ENCODE measurements at regions not wholly inside any gene's neighbourhood (a gene's known extent, or its start where the extent isn't known, plus 50 kb on each side); places are given as distances from the start of the nearest gene placed in this dataset.
"Not testable (repeated sequence)": the region's sequence is repeated elsewhere in the genome, so short reads cannot be mapped to it uniquely, and the experiment has no call there.

GRCh38 chr14:85873006-85873405 lies 343.1 kb downstream of the FLRT2 start:
- no peaks in the 10 kb centered on the region for H3K4me1 Mint-ChIP-seq
- peaks cover 3% of the 10 kb centered on the region for H3K9me3 Mint-ChIP-seq
- no peak overlapping the region for H3K27ac Mint-ChIP-seq
- ATAC-seq (no peak), DNase-seq (no peak)
- H3K27me3 Mint-ChIP-seq: no peaks in the 10 kb centered on the region
- H3K4me3 Mint-ChIP-seq: no peak overlapping the region
- no peaks in the 10 kb centered on the region for H3K36me3 Mint-ChIP-seq (ENCODE audit: low read depth)

DNA sequence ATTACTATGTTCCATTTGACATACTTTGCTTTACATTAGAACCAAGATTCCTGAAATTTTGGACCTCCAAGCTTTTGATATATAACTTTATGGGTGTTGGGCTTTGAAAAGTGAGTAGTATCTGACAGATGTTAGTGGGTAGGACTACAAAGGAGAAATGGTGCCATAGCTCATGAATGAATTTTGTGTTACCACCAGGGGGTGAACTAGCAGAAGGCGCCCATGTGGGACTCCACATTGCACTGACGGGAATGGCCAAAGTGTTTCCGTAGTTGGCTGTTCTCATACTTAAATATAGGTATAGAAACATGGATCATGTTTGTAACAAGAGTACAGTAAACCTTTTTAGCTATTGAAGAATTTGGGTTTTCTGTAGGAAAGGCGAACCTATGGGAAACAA lies 337.5 kb downstream of the FLRT2 start:
- no peaks in the 10 kb centered on the region for H3K27me3 Mint-ChIP-seq
- no peak for DNase-seq
- H3K9me3 Mint-ChIP-seq: peaks cover 4% of the 10 kb centered on the region
- no peak overlapping the region for H3K4me3 Mint-ChIP-seq
- H3K36me3 Mint-ChIP-seq (ENCODE audit: low read depth): no peaks in the 10 kb centered on the region
- no peak overlapping the region for H3K27ac Mint-ChIP-seq
- no peaks in the 10 kb centered on the region for H3K4me1 Mint-ChIP-seq
- no peak for ATAC-seq

DNA sequence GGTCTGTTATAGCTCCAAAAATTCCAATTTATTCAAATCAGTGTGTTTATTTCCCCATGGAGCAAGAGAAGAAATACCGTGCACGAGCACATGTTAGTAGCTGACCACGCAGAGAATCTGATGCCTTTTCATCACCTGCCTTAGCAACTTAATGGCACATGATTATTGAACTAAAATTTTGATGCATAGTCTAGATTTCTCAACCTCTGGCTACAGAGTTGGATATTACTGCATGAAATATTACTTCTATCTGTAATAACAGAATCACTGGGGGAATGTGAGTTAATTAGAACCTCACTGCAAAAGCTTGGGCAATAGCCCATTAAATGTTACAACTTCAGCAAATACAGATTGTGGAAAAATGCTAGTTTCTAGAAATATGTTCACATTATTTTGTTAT lies 335.8 kb downstream of the FLRT2 start:
- Mint-ChIP-seq H3K4me3 (no peak overlapping the region), H3K27ac (no peak overlapping the region), H3K4me1 (no peaks in the 10 kb centered on the region), H3K9me3 (peaks cover 4% of the 10 kb centered on the region), H3K36me3 (ENCODE audit: low read depth) (no peaks in the 10 kb centered on the region), H3K27me3 (no peaks in the 10 kb centered on the region)
- DNase-seq (no peak), ATAC-seq (no peak)

GRCh38 chr14:85858634-85859033 lies 328.7 kb downstream of the FLRT2 start:
- no peak for DNase-seq
- no peak for ATAC-seq

DNA sequence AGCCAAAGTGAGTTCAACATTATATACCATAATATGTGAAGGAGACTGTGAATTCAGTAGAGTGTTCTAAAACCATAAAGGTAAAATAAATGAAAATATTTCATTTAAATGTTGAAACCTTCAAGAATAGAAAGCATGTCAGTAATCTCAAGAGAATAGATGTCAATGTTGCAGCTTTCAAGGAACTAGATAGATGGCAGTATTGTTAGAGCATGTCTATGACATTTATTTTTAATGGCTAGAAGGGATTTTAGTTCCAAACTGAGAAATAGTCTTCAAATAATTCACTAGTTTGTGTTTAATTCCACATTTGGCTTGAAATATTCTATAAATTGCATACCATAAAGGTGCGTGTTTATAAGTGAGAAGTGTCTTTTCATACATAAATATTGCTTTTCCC lies 326.5 kb downstream of the FLRT2 start:
- H3K36me3 Mint-ChIP-seq (ENCODE audit: low read depth): no peaks in the 10 kb centered on the region
- no peaks in the 10 kb centered on the region for H3K27me3 Mint-ChIP-seq
- DNase-seq: no peak
- no peak for ATAC-seq
- no peaks in the 10 kb centered on the region for H3K9me3 Mint-ChIP-seq
- no peaks in the 10 kb centered on the region for H3K4me1 Mint-ChIP-seq
- no peak overlapping the region for H3K27ac Mint-ChIP-seq
- no peak overlapping the region for H3K4me3 Mint-ChIP-seq

More at GRCh38 chr14:85858634-85859033, 328.7 kb downstream of the FLRT2 start:
- no peak overlapping the region for H3K4me3 Mint-ChIP-seq
- H3K9me3 Mint-ChIP-seq: no peaks in the 10 kb centered on the region
- H3K4me1 Mint-ChIP-seq: no peaks in the 10 kb centered on the region
- no peaks in the 10 kb centered on the region for H3K27me3 Mint-ChIP-seq
- no peak overlapping the region for H3K27ac Mint-ChIP-seq
- H3K36me3 Mint-ChIP-seq (ENCODE audit: low read depth): no peaks in the 10 kb centered on the region

DNA sequence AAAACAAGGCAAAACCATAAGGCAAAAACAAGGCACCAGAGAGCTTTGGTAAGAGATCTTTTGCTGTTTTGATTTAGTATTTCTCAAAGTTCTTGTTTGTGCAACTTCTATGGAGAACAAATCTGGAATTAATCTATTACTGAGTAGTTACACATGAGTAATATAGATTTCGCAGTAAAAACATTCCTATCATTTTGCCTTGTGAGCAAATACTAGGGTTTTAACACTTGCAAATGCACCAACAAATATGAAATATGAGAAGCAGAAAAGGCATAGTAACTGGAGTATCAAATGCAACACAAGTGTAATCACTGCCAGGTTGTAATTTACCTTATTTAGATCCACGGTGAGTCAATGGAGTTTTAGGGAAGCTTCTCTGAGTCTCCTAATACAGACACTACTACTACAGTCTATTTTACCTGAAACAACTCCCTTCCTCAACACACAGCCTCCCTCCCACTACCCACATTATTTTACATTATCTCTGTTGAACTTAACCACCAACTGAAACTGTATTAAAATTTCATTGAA lies 324.1 kb downstream of the FLRT2 start:
- ATAC-seq (no peak), DNase-seq (no peak)
- H3K4me1 Mint-ChIP-seq: no peaks in the 10 kb centered on the region
- no peaks in the 10 kb centered on the region for H3K27me3 Mint-ChIP-seq
- no peaks in the 10 kb centered on the region for H3K9me3 Mint-ChIP-seq
- H3K36me3 Mint-ChIP-seq (ENCODE audit: low read depth): no peaks in the 10 kb centered on the region
- H3K4me3 Mint-ChIP-seq: no peak overlapping the region
- H3K27ac Mint-ChIP-seq: no peak overlapping the region

DNA sequence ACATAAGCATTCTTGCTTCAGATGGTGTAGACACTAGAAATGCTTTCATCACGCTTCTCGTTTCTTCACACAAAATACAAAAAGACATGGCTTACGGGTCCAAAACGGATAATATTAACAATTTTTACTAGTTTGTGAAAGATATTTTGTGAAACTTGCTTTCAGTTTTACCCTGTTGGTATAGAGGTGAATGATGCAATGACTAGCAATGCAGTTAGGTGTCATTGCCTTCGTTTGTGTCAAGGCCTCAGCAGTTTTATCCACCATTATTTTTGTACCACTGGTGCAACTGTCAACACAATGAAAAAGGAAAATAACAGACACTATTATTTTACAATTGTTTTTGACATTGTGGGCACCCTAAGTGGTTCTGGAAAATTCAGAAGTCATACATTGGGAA lies 323.0 kb downstream of the FLRT2 start:
- Mint-ChIP-seq H3K36me3 (ENCODE audit: low read depth) (no peaks in the 10 kb centered on the region), H3K4me1 (no peaks in the 10 kb centered on the region), H3K9me3 (no peaks in the 10 kb centered on the region), H3K27ac (no peak overlapping the region), H3K4me3 (no peak overlapping the region), H3K27me3 (no peaks in the 10 kb centered on the region)
- no peak for DNase-seq
- no peak for ATAC-seq

DNA sequence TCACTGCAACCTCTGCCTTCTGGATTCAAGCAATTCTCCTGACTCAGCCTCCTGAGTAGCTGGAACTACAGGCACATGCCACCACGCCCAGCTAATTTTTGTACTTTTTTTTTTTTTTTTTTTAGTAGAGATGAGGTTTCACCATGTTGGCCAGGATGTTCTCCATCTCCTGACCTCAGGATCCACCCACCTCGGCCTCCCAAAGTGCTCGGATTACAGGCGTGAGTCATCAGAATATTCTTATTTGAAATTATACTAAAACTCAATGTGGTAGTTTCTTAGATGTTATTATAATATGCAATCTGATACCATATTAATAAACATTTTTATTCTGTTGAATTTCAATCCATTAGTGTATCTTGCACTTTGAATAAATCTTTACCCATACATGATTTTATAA lies 322.2 kb downstream of the FLRT2 start:
- H3K27ac Mint-ChIP-seq; ATAC-seq; H3K9me3 Mint-ChIP-seq; H3K4me3 Mint-ChIP-seq; H3K4me1 Mint-ChIP-seq; H3K36me3 Mint-ChIP-seq (ENCODE audit: low read depth); DNase-seq; H3K27me3 Mint-ChIP-seq: not testable (repeated sequence)

GRCh38 chr14:85830549-85830948 lies 300.6 kb downstream of the FLRT2 start:
- not testable (repeated sequence) for H3K27ac Mint-ChIP-seq, H3K9me3 Mint-ChIP-seq

DNA sequence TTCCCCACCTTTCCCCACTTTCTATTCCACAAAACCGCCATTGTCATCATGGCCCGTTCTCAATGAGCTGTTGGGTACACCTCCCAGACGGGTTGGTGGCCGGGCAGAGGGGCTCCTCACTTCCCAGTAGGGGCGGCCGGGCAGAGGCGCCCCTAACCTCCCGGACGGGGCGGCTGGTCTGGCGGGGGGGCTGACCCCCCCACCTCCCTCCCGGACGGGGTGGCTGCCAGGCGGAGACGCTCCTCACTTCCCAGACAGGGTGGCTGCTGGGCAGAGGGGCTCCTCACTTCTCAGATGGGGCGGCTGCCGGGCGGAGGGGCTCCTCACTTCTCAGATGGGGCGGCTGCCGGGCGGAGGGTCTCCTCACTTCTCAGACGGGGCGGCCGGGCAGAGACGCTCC lies 299.7 kb downstream of the FLRT2 start:
- H3K4me1 Mint-ChIP-seq; H3K4me3 Mint-ChIP-seq; ATAC-seq; H3K9me3 Mint-ChIP-seq; H3K27me3 Mint-ChIP-seq; DNase-seq; H3K36me3 Mint-ChIP-seq (ENCODE audit: low read depth); H3K27ac Mint-ChIP-seq: not testable (repeated sequence)

More at GRCh38 chr14:85830549-85830948, 300.6 kb downstream of the FLRT2 start:
- not testable (repeated sequence) for H3K4me1 Mint-ChIP-seq; H3K4me3 Mint-ChIP-seq; ATAC-seq; DNase-seq; H3K27me3 Mint-ChIP-seq; H3K36me3 Mint-ChIP-seq (ENCODE audit: low read depth)

- Mint-ChIP-seq H3K4me3 (no peak overlapping the region), H3K27me3 (no peaks in the 10 kb centered on the region), H3K27ac (no peak overlapping the region), H3K4me1 (no peaks in the 10 kb centered on the region), H3K9me3 (no peaks in the 10 kb centered on the region), H3K36me3 (ENCODE audit: low read depth) (no peaks in the 10 kb centered on the region)
- DNase-seq (no peak), ATAC-seq (no peak)
Measured at GRCh38 chr14:85824526-85824925, 294.6 kb downstream of the FLRT2 start.

DNA sequence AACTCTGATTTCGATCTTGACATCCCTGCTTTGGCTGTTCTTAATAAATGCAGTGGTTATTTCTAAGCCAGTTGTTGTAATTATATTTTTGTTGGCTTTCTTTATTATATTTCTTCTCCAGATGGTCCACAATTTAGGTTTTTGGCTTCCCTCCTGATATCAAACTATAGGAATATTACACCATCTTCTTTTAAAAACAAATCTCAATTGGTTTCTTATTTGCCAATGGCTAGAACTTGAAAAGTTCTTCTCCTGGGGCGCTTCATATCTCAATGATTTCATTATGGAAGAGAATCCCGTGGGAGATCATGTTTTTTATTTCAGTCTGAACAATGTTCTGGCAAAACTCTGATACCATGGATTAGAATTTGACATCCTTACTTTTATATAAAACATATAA lies 292.3 kb downstream of the FLRT2 start:
- Mint-ChIP-seq H3K4me3 (no peak overlapping the region), H3K27ac (no peak overlapping the region), H3K27me3 (no peaks in the 10 kb centered on the region), H3K4me1 (no peaks in the 10 kb centered on the region), H3K9me3 (no peaks in the 10 kb centered on the region), H3K36me3 (ENCODE audit: low read depth) (no peaks in the 10 kb centered on the region)
- DNase-seq (no peak), ATAC-seq (no peak)

GRCh38 chr14:85817430-85817829 lies 287.5 kb downstream of the FLRT2 start:
- Mint-ChIP-seq H3K36me3 (ENCODE audit: low read depth) (no peaks in the 10 kb centered on the region), H3K9me3 (no peaks in the 10 kb centered on the region), H3K4me1 (no peaks in the 10 kb centered on the region), H3K4me3 (no peak overlapping the region), H3K27me3 (no peaks in the 10 kb centered on the region), H3K27ac (no peak overlapping the region)
- DNase-seq (no peak), ATAC-seq (no peak)

- H3K27me3 Mint-ChIP-seq: peaks cover 2% of the 10 kb centered on the region
- H3K4me3 Mint-ChIP-seq: no peak overlapping the region
- H3K36me3 Mint-ChIP-seq (ENCODE audit: low read depth): no peaks in the 10 kb centered on the region
- H3K27ac Mint-ChIP-seq: no peak overlapping the region
- H3K4me1 Mint-ChIP-seq: no peaks in the 10 kb centered on the region
- no peaks in the 10 kb centered on the region for H3K9me3 Mint-ChIP-seq
- DNase-seq (no peak), ATAC-seq (no peak)
Measured at GRCh38 chr14:85813040-85813439, 283.1 kb downstream of the FLRT2 start.

GRCh38 chr14:85811340-85811739 lies 281.4 kb downstream of the FLRT2 start:
- no peak overlapping the region for H3K4me3 Mint-ChIP-seq
- no peak for ATAC-seq
- H3K4me1 Mint-ChIP-seq: no peaks in the 10 kb centered on the region
- H3K27me3 Mint-ChIP-seq: peaks cover 2% of the 10 kb centered on the region
- no peak for DNase-seq
- no peaks in the 10 kb centered on the region for H3K36me3 Mint-ChIP-seq (ENCODE audit: low read depth)
- peaks cover 4% of the 10 kb centered on the region for H3K9me3 Mint-ChIP-seq
- H3K27ac Mint-ChIP-seq: no peak overlapping the region

DNA sequence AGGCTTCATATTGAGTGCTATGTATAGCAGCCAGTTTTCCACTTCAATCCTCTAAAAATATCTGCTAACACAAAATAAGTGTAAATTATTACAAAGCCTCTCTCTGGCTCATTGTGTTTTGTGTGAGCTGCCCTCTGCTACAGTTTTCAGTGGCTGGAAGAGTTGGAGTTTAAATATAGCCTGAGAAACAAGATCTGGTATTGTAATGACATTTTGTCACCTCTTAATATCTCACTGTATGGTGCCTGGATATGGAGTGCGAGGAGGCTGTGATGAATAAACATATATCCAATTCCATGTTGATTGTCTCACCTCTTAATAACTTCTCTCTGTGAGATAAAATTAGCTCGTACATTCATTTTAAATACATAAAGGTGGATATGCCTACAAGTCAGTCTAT lies 269.7 kb downstream of the FLRT2 start:
- no peak for ATAC-seq
- DNase-seq: no peak
- Mint-ChIP-seq H3K36me3 (ENCODE audit: low read depth) (no peaks in the 10 kb centered on the region), H3K4me3 (no peak overlapping the region), H3K27me3 (no peaks in the 10 kb centered on the region), H3K9me3 (no peaks in the 10 kb centered on the region), H3K27ac (no peak overlapping the region), H3K4me1 (no peaks in the 10 kb centered on the region)
